Nephron progenitor cell (in vitro differentiated cells): ENCODE measurements at regions not wholly inside any gene's neighbourhood (a gene's known extent, or its start where the extent isn't known, plus 50 kb on each side); places are given as distances from the start of the nearest gene placed in this dataset.
"Not testable (repeated sequence)": the region's sequence is repeated elsewhere in the genome, so short reads cannot be mapped to it uniquely, and the experiment has no call there.

Experiments
- DNase-seq: peaks from one replicate; pipeline ENCODE4 v3.0.0; 2021
- H3K27ac Mint-ChIP-seq: 2 replicates; pipeline ENCODE4 v1.8.0; 2021; ENCODE audit warnings: mild to moderate bottlenecking, moderate library complexity, mixed read lengths
- H3K27me3 Mint-ChIP-seq: 2 replicates; pipeline ENCODE4 v1.8.0; 2021; ENCODE audit warnings: mild to moderate bottlenecking, low read depth, mixed read lengths; ENCODE audit not compliant: poor library complexity
- H3K36me3 Mint-ChIP-seq: 2 replicates; pipeline ENCODE4 v1.8.0; 2021; ENCODE audit warnings: low read depth, mixed read lengths
- H3K4me1 Mint-ChIP-seq: 2 replicates; pipeline ENCODE4 v1.8.0; 2021; ENCODE audit warnings: mixed read lengths
- H3K4me3 Mint-ChIP-seq: 2 replicates; pipeline ENCODE4 v1.8.0; 2021; ENCODE audit warnings: mild to moderate bottlenecking, moderate library complexity, mixed read lengths
- H3K9me3 Mint-ChIP-seq: 2 replicates; pipeline ENCODE4 v1.8.0; 2021; ENCODE audit warnings: mild to moderate bottlenecking, moderate library complexity, mixed read lengths
- CTCF ChIP-seq: fragments of 200-600 bp; sonication (generic); IDR thresholded peaks from 2 replicates; pipeline ENCODE4 v1.5.0; 2021; ENCODE audit warnings: antibody characterized with exemption

- peaks cover 15% of the 10 kb centered on the region for H3K36me3 Mint-ChIP-seq
- H3K4me1 Mint-ChIP-seq: peaks cover 33% of the 10 kb centered on the region
- no peak overlapping the region for H3K27ac Mint-ChIP-seq
- no peak for DNase-seq
- TF ChIP-seq CTCF: no peak
- H3K9me3 Mint-ChIP-seq: peaks cover 26% of the 10 kb centered on the region
- H3K4me3 Mint-ChIP-seq: no peak overlapping the region
- H3K27me3 Mint-ChIP-seq: peaks cover 7% of the 10 kb centered on the region
Observed at GRCh38 chr1:228846952-228847351, 111.7 kb downstream of the RHOU start.

- DNase-seq, H3K4me3 Mint-ChIP-seq, H3K27ac Mint-ChIP-seq, H3K27me3 Mint-ChIP-seq: not testable (repeated sequence)
- peaks cover 21% of the 10 kb centered on the region for H3K9me3 Mint-ChIP-seq
- H3K36me3 Mint-ChIP-seq: peaks cover 15% of the 10 kb centered on the region
- peaks cover 36% of the 10 kb centered on the region for H3K4me1 Mint-ChIP-seq
Observed at GRCh38 chr1:228847451-228847850, 112.2 kb downstream of the RHOU start.

GRCh38 chr1:228848406-228848805, 113.1 kb downstream of the RHOU start:
- H3K9me3 Mint-ChIP-seq: peaks cover 12% of the 10 kb centered on the region
- H3K36me3 Mint-ChIP-seq: peaks cover 6% of the 10 kb centered on the region
- peaks cover 11% of the 10 kb centered on the region for H3K27me3 Mint-ChIP-seq
- H3K27ac Mint-ChIP-seq: no peak overlapping the region
- peaks cover 39% of the 10 kb centered on the region for H3K4me1 Mint-ChIP-seq
- no peak for DNase-seq
- H3K4me3 Mint-ChIP-seq: no peak overlapping the region
- no peak for TF ChIP-seq CTCF

GRCh38 chr1:228849011-228849541, 113.8 kb downstream of the RHOU start:
- H3K36me3 Mint-ChIP-seq: peaks cover 4% of the 10 kb centered on the region

GRCh38 chr1:228850141-228851100, 115.1 kb downstream of the RHOU start:
- peaks cover 18% of the 10 kb centered on the region for H3K27me3 Mint-ChIP-seq
- H3K4me3 Mint-ChIP-seq: no peak overlapping the region
- no peak for TF ChIP-seq CTCF
- no peak for DNase-seq
- no peak overlapping the region for H3K27ac Mint-ChIP-seq
- H3K9me3 Mint-ChIP-seq: peaks cover 10% of the 10 kb centered on the region
- H3K4me1 Mint-ChIP-seq: peaks cover 39% of the 10 kb centered on the region
- peaks cover 3% of the 10 kb centered on the region for H3K36me3 Mint-ChIP-seq

More at GRCh38 chr1:228849011-228849541, 113.8 kb downstream of the RHOU start:
- Mint-ChIP-seq H3K4me1 (peaks cover 39% of the 10 kb centered on the region), H3K27ac (no peak overlapping the region), H3K27me3 (peaks cover 16% of the 10 kb centered on the region), H3K4me3 (no peak overlapping the region), H3K9me3 (peaks cover 8% of the 10 kb centered on the region)
- TF ChIP-seq CTCF: no peak
- no peak for DNase-seq

GRCh38 chr1:228851193-228851592, 115.9 kb downstream of the RHOU start:
- DNase-seq: no peak
- Mint-ChIP-seq H3K27ac (no peak overlapping the region), H3K4me1 (peaks cover 39% of the 10 kb centered on the region), H3K9me3 (peaks cover 18% of the 10 kb centered on the region), H3K27me3 (peaks cover 18% of the 10 kb centered on the region), H3K36me3 (peaks cover 5% of the 10 kb centered on the region), H3K4me3 (no peak overlapping the region)
- no peak for TF ChIP-seq CTCF
